K562 (cell line): ENCODE measurements at regions not wholly inside any gene's neighbourhood (a gene's known extent, or its start where the extent isn't known, plus 50 kb on each side); places are given as distances from the start of the nearest gene placed in this dataset.

Experiments used
- ATAC-seq: fragments of 200-7000 bp; cut with Tn5 transposase; 3 replicates; pipeline ENCODE4 v1.9.1; 2020; ENCODE audit warnings: moderate library complexity
- BruUV-seq: library from RNA; stranded (reverse); fragments of 400-500 nt; replicated peaks from 2 replicates; lab custom pipeline; 2021; lab: Mats Ljungman, UMichigan
- CTCF ChIA-PET: fragments of 300-600 bp; formaldehyde crosslinking; extraction: SDS; loops from one replicate; lab custom pipeline; 2021; ENCODE audit warnings: low intra/inter-chr PET ratio; lab: Yijun Ruan, JAX
- POLR2A ChIA-PET: fragments of 300-600, 350-650 bp; sonication (Branson Sonifier 250); formaldehyde crosslinking; extraction: SDS; loops from one replicate; lab custom pipeline; 2021; ENCODE audit warnings: antibody characterized with exemption, inconsistent platforms; lab: Yijun Ruan, JAX
- DNase-seq, 4 experiments: peaks; one replicate each; pipeline versions ENCODE4 v3.0.0 to v3.0.0-alpha.2; 2011 to 2018; ENCODE audit warnings: low spot score in 3 of 4, mixed read lengths in 3 of 4; ENCODE audit errors: extremely low read depth in 1 of 4
- FAIRE-seq: peaks from 2 replicates; lab custom pipeline; 2011; peaks lifted over from hg19 to GRCh38; lab: Jason Lieb, UNC
- H2AFZ ChIP-seq: 2 replicates; pipeline ENCODE4 v1.6.0; 2011; ENCODE audit warnings: low read depth, low read length, control low read depth, inconsistent platforms
- H3K27ac ChIP-seq: fragments of 200-600 bp; 3 replicates; pipeline ENCODE4 v1.8.0; 2011; ENCODE audit warnings: low read depth, mild to moderate bottlenecking, control low read depth, inconsistent platforms, low read length, moderate library complexity, mixed read lengths; ENCODE audit errors: extremely low read depth
- H3K27me3 ChIP-seq, 2 experiments: fragments of 300-600 bp in 1 of 2; 2 replicates in 1 of 2; 3 replicates in 1 of 2; pipeline versions ENCODE4 v1.6.0 to v1.8.0; 2011; ENCODE audit warnings: inconsistent platforms in 2 of 2, low read length in 2 of 2, mild to moderate bottlenecking in 1 of 2, mixed read lengths in 1 of 2, moderate library complexity in 1 of 2; ENCODE audit not compliant: control insufficient read depth in 2 of 2, insufficient read depth in 2 of 2
- H3K36me3 ChIP-seq: fragments of 300-600 bp; 3 replicates; pipeline ENCODE4 v1.8.0; 2011; ENCODE audit warnings: mild to moderate bottlenecking, low read length, inconsistent platforms; ENCODE audit not compliant: control insufficient read depth, insufficient read depth
- H3K4me1 ChIP-seq, 2 experiments: fragments of 200-600 bp in 1 of 2; replicated peaks in 1 of 2; 2 replicates in 1 of 2; 3 replicates in 1 of 2; pipeline versions ENCODE4 v1.5.1 to v1.8.0; 2011; ENCODE audit warnings: inconsistent platforms in 2 of 2, low read length in 2 of 2, mild to moderate bottlenecking in 1 of 2, mixed read lengths in 1 of 2, moderate library complexity in 1 of 2; ENCODE audit not compliant: control insufficient read depth in 2 of 2, insufficient read depth in 2 of 2
- H3K4me2 ChIP-seq: 2 replicates; pipeline ENCODE4 v1.6.1; 2011; ENCODE audit warnings: low read length, control low read depth, inconsistent platforms, mixed read lengths; ENCODE audit not compliant: insufficient read depth
- H3K4me3 ChIP-seq: fragments of 200-600 bp; sonication (generic), shearing (Covaris generic); 2 replicates; pipeline ENCODE4 v1.5.1; 2016; ENCODE audit warnings: control low read depth, inconsistent platforms
- H3K79me2 ChIP-seq: fragments of 200-600 bp; 3 replicates; pipeline ENCODE4 v1.8.0; 2011; ENCODE audit warnings: low read length, inconsistent platforms; ENCODE audit not compliant: control insufficient read depth, insufficient read depth
- H3K9ac ChIP-seq, 2 experiments: 2 replicates each; pipeline versions ENCODE4 v1.6.0 to v1.6.1; 2011; ENCODE audit warnings: low read depth in 2 of 2, low read length in 2 of 2, control low read depth in 1 of 2, inconsistent platforms in 1 of 2, mild to moderate bottlenecking in 1 of 2, mixed read lengths in 1 of 2; ENCODE audit not compliant: insufficient read depth in 1 of 2
- H3K9me1 ChIP-seq: one replicate; pipeline ENCODE4 v1.6.0; 2011; ENCODE audit warnings: inconsistent platforms, mild to moderate bottlenecking, low read length, moderate library complexity; ENCODE audit not compliant: control insufficient read depth, insufficient read depth
- H3K9me3 ChIP-seq: replicated peaks from 2 replicates; pipeline ENCODE4 v1.5.1; 2011; ENCODE audit warnings: low read depth, low read length, inconsistent platforms; ENCODE audit not compliant: control insufficient read depth, insufficient read depth
- H4K20me1 ChIP-seq: replicated peaks from 2 replicates; pipeline ENCODE4 v1.6.1; 2011; ENCODE audit warnings: low read length, inconsistent platforms, mixed read lengths; ENCODE audit not compliant: control insufficient read depth, insufficient read depth
- ARID3B ChIP-seq: fragments of 250-450 bp; sonication (Bioruptor Pico); IDR thresholded peaks from 2 replicates; pipeline ENCODE4 v1.4.0; 2020; ENCODE audit warnings: borderline replicate concordance
- E2F5 ChIP-seq: sonication (generic); formaldehyde crosslinking; IDR thresholded peaks from 2 replicates; pipeline ENCODE4 v1.8.0; 2022; ENCODE audit warnings: mild to moderate bottlenecking, missing genetic modification reagents
- FIP1L1 ChIP-seq: fragments of 200-400 bp; formaldehyde crosslinking; IDR thresholded peaks from 2 replicates; pipeline ENCODE4 v1.6.1; 2018; ENCODE audit warnings: mild to moderate bottlenecking, low read depth, low read length; ENCODE audit not compliant: poor library complexity, severe bottlenecking
- MEF2D ChIP-seq: conservative IDR thresholded peaks from 2 replicates; pipeline ENCODE4 v1.6.1; 2016; ENCODE audit warnings: low read depth, missing genetic modification characterization, missing compliant biosample characterization
- NCOA4 ChIP-seq: fragments of 450-650 bp; IDR thresholded peaks from 2 replicates; pipeline ENCODE4 v1.6.1; 2018; ENCODE audit warnings: mild to moderate bottlenecking; ENCODE audit not compliant: partially characterized antibody
- NFXL1 ChIP-seq: fragments of 450-650 bp; formaldehyde crosslinking; IDR thresholded peaks from 2 replicates; pipeline ENCODE4 v1.4.0; 2021; ENCODE audit warnings: mild to moderate bottlenecking
- NR2C2 ChIP-seq, 2 experiments: fragments of 200-800 bp in 1 of 2; sonication (Bioruptor generic) in 1 of 2; sonication (generic) in 1 of 2; formaldehyde crosslinking in 1 of 2; IDR thresholded peaks; 2 replicates each; pipeline versions ENCODE4 v1.6.1 to v1.8.0; 2016 to 2022; ENCODE audit warnings: mild to moderate bottlenecking in 1 of 2, missing compliant biosample characterization in 1 of 2, missing genetic modification characterization in 1 of 2, missing genetic modification reagents in 1 of 2
- POLR2B ChIP-seq: fragments of 450-650 bp; IDR thresholded peaks from 2 replicates; pipeline ENCODE4 v1.6.1; 2018; ENCODE audit warnings: low read depth; ENCODE audit not compliant: partially characterized antibody
- SMARCC2 ChIP-seq: fragments of 450-650 bp; IDR thresholded peaks from 2 replicates; pipeline ENCODE4 v1.6.1; 2017; ENCODE audit warnings: antibody characterized with exemption, moderate library complexity, mild to moderate bottlenecking, low read depth
- SNIP1 ChIP-seq: fragments of 450-650 bp; IDR thresholded peaks from 2 replicates; pipeline ENCODE4 v1.7.1; 2017; ENCODE audit warnings: low read depth, mild to moderate bottlenecking
- SPI1 ChIP-seq: IDR thresholded peaks from 2 replicates; pipeline ENCODE4 v1.6.1; 2011; ENCODE audit warnings: low read depth, low read length, control low read depth, borderline replicate concordance
- TAF15 ChIP-seq: fragments of 200-400 bp; formaldehyde crosslinking; IDR thresholded peaks from 2 replicates; pipeline ENCODE4 v1.6.1; 2017; ENCODE audit warnings: mild to moderate bottlenecking, low read depth, low read length, moderate library complexity
- ZFPM2 ChIP-seq: fragments of 250-450 bp; sonication (Bioruptor Pico); IDR thresholded peaks from 2 replicates; pipeline ENCODE4 v1.5.1; 2022; ENCODE audit warnings: mild to moderate bottlenecking
- ZNF121 ChIP-seq: sonication (generic); formaldehyde crosslinking; conservative IDR thresholded peaks from 2 replicates; pipeline ENCODE4 v1.8.0; 2022; ENCODE audit warnings: missing genetic modification reagents
- ZNF133 ChIP-seq: fragments of 250-450 bp; sonication (Bioruptor Pico); IDR thresholded peaks from 2 replicates; pipeline ENCODE4 v1.4.0; 2020; ENCODE audit warnings: mild to moderate bottlenecking
- ZNF282 ChIP-seq: sonication (generic); formaldehyde crosslinking; IDR thresholded peaks from 2 replicates; pipeline ENCODE4 v1.8.1; 2023; ENCODE audit warnings: missing genetic modification reagents
- ZNF398 ChIP-seq: fragments of 250-450 bp; sonication (Bioruptor Pico); IDR thresholded peaks from 2 replicates; pipeline ENCODE4 v1.8.0; 2021; ENCODE audit warnings: moderate library complexity, mild to moderate bottlenecking, inconsistent platforms
- WGBS: fragments of 100-300 bp; shearing (Covaris generic); methylation state at CpG from one replicate; pipeline ENCODE4 v1.1.6; 2016; ENCODE audit warnings: low coverage, mixed read lengths; ENCODE audit not compliant: insufficient coverage; ENCODE audit errors: missing lambda C conversion rate; 5-methylcytosine and 5-hydroxymethylcytosine counted together
- in situ Hi-C: fragments of 300-500 bp; cut with MboI; formaldehyde crosslinking; loops from 4 replicates; pipeline ENCODE4 v1.15.0; 2018; ENCODE audit warnings: inconsistent platforms, mixed read lengths
- intact Hi-C: fragments of 100-400 bp; cut with micrococcal nuclease; formaldehyde crosslinking; loops from 2 replicates; pipeline ENCODE4 v1.14.2; 2022
- TF ChIP-seq, protein P1 (sequence below): sonication (generic); formaldehyde crosslinking; IDR thresholded peaks from 2 replicates; pipeline ENCODE4 v1.8.0; 2023; ENCODE audit warnings: mild to moderate bottlenecking, missing genetic modification reagents

DNA sequence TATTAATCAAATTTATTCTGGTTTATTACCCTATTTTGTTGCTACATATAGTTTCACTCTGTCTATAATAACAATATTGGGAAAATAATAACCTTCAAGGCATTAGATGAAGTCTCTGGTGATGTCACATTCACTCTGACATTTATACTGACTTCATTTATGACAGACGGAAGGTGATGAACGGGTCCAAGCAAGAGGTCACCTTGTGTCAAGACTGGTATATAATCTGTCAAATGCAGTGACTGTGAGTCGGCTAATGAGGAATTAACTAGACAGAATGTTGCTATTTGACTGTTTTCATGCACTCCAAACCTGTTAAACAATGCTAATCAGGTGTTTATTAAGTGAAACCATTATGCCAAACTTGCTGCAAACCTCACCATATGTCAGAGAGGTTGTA is 800.5 kb upstream of the KLHL1 start:
- CTCF ChIA-PET: no interaction called here
- no peak overlapping the region for H3K9ac ChIP-seq
- H3K9me1 ChIP-seq: no peaks in the 10 kb centered on the region
- 0% methylated on average over 3 of the region's 3 CpGs for WGBS
- in situ Hi-C loops: no loop called here
- no peaks in the 10 kb centered on the region for H3K36me3 ChIP-seq
- no peaks in the 10 kb centered on the region for H3K27me3 ChIP-seq
- no peak for ATAC-seq
- H3K9me3 ChIP-seq: no peaks in the 10 kb centered on the region
- DNase-seq: no peak
- no peaks in the 10 kb centered on the region for H3K4me1 ChIP-seq
- H3K79me2 ChIP-seq: no peaks in the 10 kb centered on the region
- no peak overlapping the region for H2AFZ ChIP-seq
- intact Hi-C loops: no loop called here
- no peak overlapping the region for H3K4me2 ChIP-seq
- FAIRE-seq: no peak
- no peak overlapping the region for H3K27ac ChIP-seq
- no peaks in the 10 kb centered on the region for H4K20me1 ChIP-seq
- BruUV-seq: no TSS peak
- no peak overlapping the region for H3K4me3 ChIP-seq
- TF ChIP-seq NR2C2 (CRISPR knock-in tag; IDR thresholded peaks at IDR 0.05) (no peak), NR2C2 (tag; IDR thresholded peaks at IDR 0.05) (no peak), SMARCC2 (no peak), NCOA4 (no peak), ZNF121 (CRISPR knock-in tag) (no peak), SPI1 (no peak), FIP1L1 (no peak), ZNF398 (CRISPR knock-in tag) (no peak), MEF2D (no peak), ZFPM2 (CRISPR knock-in tag) (no peak), SNIP1 (no peak), E2F5 (CRISPR knock-in tag) (no peak), ZNF282 (CRISPR knock-in tag) (no peak), POLR2B (no peak), ARID3B (CRISPR knock-in tag) (no peak), TAF15 (no peak), ZNF133 (CRISPR knock-in tag) (no peak), NFXL1 (CRISPR knock-in tag) (no peak)
- TF ChIP-seq, protein P1, sequence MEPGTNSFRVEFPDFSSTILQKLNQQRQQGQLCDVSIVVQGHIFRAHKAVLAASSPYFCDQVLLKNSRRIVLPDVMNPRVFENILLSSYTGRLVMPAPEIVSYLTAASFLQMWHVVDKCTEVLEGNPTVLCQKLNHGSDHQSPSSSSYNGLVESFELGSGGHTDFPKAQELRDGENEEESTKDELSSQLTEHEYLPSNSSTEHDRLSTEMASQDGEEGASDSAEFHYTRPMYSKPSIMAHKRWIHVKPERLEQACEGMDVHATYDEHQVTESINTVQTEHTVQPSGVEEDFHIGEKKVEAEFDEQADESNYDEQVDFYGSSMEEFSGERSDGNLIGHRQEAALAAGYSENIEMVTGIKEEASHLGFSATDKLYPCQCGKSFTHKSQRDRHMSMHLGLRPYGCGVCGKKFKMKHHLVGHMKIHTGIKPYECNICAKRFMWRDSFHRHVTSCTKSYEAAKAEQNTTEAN (CRISPR knock-in tag): no peak
- POLR2A ChIA-PET: no interaction called here
